ENCODE measurements at regions not wholly inside any gene's neighbourhood (a gene's known extent, or its start where the extent isn't known, plus 50 kb on each side); places are given as distances from the start of the nearest gene placed in this dataset.

DNA sequence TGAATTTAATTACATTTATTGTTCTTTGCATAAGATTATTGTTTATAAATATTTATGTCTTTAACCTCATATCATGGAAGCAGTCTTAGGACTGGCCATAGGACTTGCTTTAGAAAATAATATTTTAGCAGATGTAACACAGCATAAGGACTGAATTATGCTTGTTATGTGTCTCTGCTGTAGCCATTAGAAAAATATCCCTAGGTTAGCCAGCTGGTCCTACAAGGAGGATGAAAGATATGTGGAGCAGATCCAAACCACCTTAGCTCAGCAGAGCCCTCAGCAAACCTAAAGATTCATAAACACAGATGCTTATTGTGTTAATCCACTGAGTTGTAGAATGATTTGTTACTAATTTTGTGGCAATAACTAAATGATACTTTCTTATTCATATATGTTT lies 166.0 kb upstream of the COL1A2 start:
- peaks cover 0 to 3% (median 0%) of the 10 kb centered on the region in 7 donors for H3K9me3 Mint-ChIP-seq
- Histone ChIP-seq H3K4me2 (replicated peaks; ENCODE audit: extremely low read depth, low read length, poor library complexity, severe bottlenecking) (no peak overlapping the region), H3K9ac (ENCODE audit: insufficient read depth, low read length, poor library complexity, severe bottlenecking) (no peak overlapping the region), H3K4me1 (ENCODE audit: control insufficient read depth in 1 of 2, insufficient read depth in 2 of 2, low read length in 2 of 2) (no peaks in the 10 kb centered on the region), H3K79me2 (ENCODE audit: insufficient read depth, low read length) (no peaks in the 10 kb centered on the region), H3K9me3 (replicated peaks in 1 of 2; ENCODE audit: control insufficient read depth in 1 of 2, insufficient read depth in 1 of 2, low read length in 2 of 2) (no peaks in the 10 kb centered on the region), H4K20me1 (ENCODE audit: insufficient read depth, low read length) (no peaks in the 10 kb centered on the region), H3K27me3 (ENCODE audit: control insufficient read depth in 2 of 2, insufficient read depth in 2 of 2, low read length in 2 of 2) (no peaks in the 10 kb centered on the region), H3K27ac (ENCODE audit: low read depth in 1 of 2, low read length in 2 of 2) (no peak overlapping the region), H3K4me3 (replicated peaks in 1 of 3; ENCODE audit: low read depth in 2 of 3, low read length in 3 of 3) (no peak overlapping the region), H2AFZ (ENCODE audit: insufficient read depth, low read depth, low read length, poor library complexity, severe bottlenecking) (no peak overlapping the region), H3K36me3 (replicated peaks in 1 of 2; ENCODE audit: control insufficient read depth in 1 of 2, insufficient read depth in 2 of 2, low read length in 2 of 2) (no peaks in the 10 kb centered on the region)
- no peaks in the 10 kb centered on the region for H3K27me3 Mint-ChIP-seq (ENCODE audit: low read depth in 3 of 3)
- TF ChIP-seq, protein P1, sequence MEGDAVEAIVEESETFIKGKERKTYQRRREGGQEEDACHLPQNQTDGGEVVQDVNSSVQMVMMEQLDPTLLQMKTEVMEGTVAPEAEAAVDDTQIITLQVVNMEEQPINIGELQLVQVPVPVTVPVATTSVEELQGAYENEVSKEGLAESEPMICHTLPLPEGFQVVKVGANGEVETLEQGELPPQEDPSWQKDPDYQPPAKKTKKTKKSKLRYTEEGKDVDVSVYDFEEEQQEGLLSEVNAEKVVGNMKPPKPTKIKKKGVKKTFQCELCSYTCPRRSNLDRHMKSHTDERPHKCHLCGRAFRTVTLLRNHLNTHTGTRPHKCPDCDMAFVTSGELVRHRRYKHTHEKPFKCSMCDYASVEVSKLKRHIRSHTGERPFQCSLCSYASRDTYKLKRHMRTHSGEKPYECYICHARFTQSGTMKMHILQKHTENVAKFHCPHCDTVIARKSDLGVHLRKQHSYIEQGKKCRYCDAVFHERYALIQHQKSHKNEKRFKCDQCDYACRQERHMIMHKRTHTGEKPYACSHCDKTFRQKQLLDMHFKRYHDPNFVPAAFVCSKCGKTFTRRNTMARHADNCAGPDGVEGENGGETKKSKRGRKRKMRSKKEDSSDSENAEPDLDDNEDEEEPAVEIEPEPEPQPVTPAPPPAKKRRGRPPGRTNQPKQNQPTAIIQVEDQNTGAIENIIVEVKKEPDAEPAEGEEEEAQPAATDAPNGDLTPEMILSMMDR (IDR thresholded peaks at IDR 0.05): no peak
- intact Hi-C loops (cut with micrococcal nuclease): no loop called here
- DNase-seq: no peak
- H3K27ac Mint-ChIP-seq: no peak overlapping the region
- H3K36me3 Mint-ChIP-seq: no peaks in the 10 kb centered on the region
- no peak overlapping the region for H3K4me3 Mint-ChIP-seq
- H3K4me1 Mint-ChIP-seq: no peaks in the 10 kb centered on the region

DNA sequence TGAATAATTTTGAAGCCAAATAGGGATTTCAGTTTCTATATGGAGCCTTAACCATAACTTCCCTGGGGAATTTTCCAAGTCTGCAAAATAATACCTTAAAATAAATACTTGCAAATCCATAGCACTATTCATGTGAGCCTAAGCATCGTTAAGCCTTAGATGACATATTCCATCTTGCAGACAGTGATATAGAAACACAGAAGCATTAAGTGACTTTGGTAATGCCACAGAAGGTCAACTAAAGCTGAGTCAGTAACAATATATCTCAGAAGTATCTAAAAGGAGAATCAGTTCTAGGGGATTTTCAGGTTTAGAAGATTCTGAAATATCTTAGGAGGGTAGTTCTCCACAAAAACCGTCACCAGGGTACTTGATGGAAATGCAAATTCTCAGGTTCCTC lies 163.4 kb upstream of the COL1A2 start:
- WGBS (ENCODE audit: insufficient coverage): no CpG with 5 or more reads among the region's 2 CpGs
- H3K4me3 ChIP-seq (replicated peaks in 1 of 3; ENCODE audit: low read depth in 2 of 3, low read length in 3 of 3): no peak overlapping the region
- H3K4me1 ChIP-seq (ENCODE audit: control insufficient read depth in 1 of 2, insufficient read depth in 2 of 2, low read length in 2 of 2): no peaks in the 10 kb centered on the region
- Mint-ChIP-seq H3K4me1 (no peaks in the 10 kb centered on the region), H3K4me3 (no peak overlapping the region), H3K36me3 (no peaks in the 10 kb centered on the region), H3K9me3 (peaks cover 0 to 4% (median 0%) of the 10 kb centered on the region in 7 donors), H3K27ac (no peak overlapping the region), H3K27me3 (ENCODE audit: low read depth in 3 of 3) (peaks cover 0 to 2% (median 0%) of the 10 kb centered on the region in 3 donors)
- no peaks in the 10 kb centered on the region for H3K79me2 ChIP-seq (ENCODE audit: insufficient read depth, low read length)
- no peaks in the 10 kb centered on the region for H3K27me3 ChIP-seq (ENCODE audit: control insufficient read depth in 2 of 2, insufficient read depth in 2 of 2, low read length in 2 of 2)
- no peak overlapping the region for H3K9ac ChIP-seq (ENCODE audit: insufficient read depth, low read length, poor library complexity, severe bottlenecking)
- no peak overlapping the region for H3K4me2 ChIP-seq (replicated peaks; ENCODE audit: extremely low read depth, low read length, poor library complexity, severe bottlenecking)
- H2AFZ ChIP-seq (ENCODE audit: insufficient read depth, low read depth, low read length, poor library complexity, severe bottlenecking): no peak overlapping the region
- H4K20me1 ChIP-seq (ENCODE audit: insufficient read depth, low read length): no peaks in the 10 kb centered on the region
- intact Hi-C loops (cut with micrococcal nuclease): no loop called here
- H3K27ac ChIP-seq (ENCODE audit: low read depth in 1 of 2, low read length in 2 of 2): no peak overlapping the region
- TF ChIP-seq, protein P1 (IDR thresholded peaks at IDR 0.05): no peak
- H3K9me3 ChIP-seq (replicated peaks in 1 of 2; ENCODE audit: control insufficient read depth in 1 of 2, insufficient read depth in 1 of 2, low read length in 2 of 2): no peaks in the 10 kb centered on the region
- DNase-seq: no peak
- H3K36me3 ChIP-seq (replicated peaks in 1 of 2; ENCODE audit: control insufficient read depth in 1 of 2, insufficient read depth in 2 of 2, low read length in 2 of 2): no peaks in the 10 kb centered on the region

Measured in CD14-positive monocyte (primary cell).